Keratinocyte (primary cell): ENCODE measurements at regions not wholly inside any gene's neighbourhood (a gene's known extent, or its start where the extent isn't known, plus 50 kb on each side); places are given as distances from the start of the nearest gene placed in this dataset.

Experiments used
- DNase-seq: peaks from one replicate; pipeline ENCODE4 v3.0.0-alpha.2; 2011; ENCODE audit warnings: low read depth, missing footprints, low spot score
- FAIRE-seq: peaks from 2 replicates; lab custom pipeline; 2011; peaks lifted over from hg19 to GRCh38; lab: Jason Lieb, UNC
- H2AFZ ChIP-seq: 2 replicates; pipeline ENCODE4 v1.6.0; 2012; ENCODE audit warnings: low read length, control low read depth, inconsistent platforms; ENCODE audit not compliant: control insufficient read depth
- H3K27ac ChIP-seq: 2 replicates; pipeline ENCODE4 v1.5.1; 2011; ENCODE audit warnings: low read length; ENCODE audit not compliant: control insufficient read depth, insufficient read depth
- H3K27me3 ChIP-seq: 3 replicates; pipeline ENCODE4 v1.6.0; 2011; ENCODE audit warnings: low read length; ENCODE audit not compliant: control insufficient read depth, insufficient read depth; ENCODE audit errors: extremely low read depth
- H3K36me3 ChIP-seq, 2 experiments: 2 replicates in 1 of 2; 3 replicates in 1 of 2; pipeline ENCODE4 v1.5.1; 2011; ENCODE audit warnings: low read length in 2 of 2, mild to moderate bottlenecking in 1 of 2; ENCODE audit not compliant: control insufficient read depth in 2 of 2, insufficient read depth in 2 of 2; ENCODE audit errors: extremely low read depth in 1 of 2
- H3K4me1 ChIP-seq: 3 replicates; pipeline ENCODE4 v1.5.1; 2011; ENCODE audit warnings: low read length; ENCODE audit not compliant: control insufficient read depth, insufficient read depth; ENCODE audit errors: extremely low read depth
- H3K4me2 ChIP-seq: 3 replicates; pipeline ENCODE4 v1.6.0; 2011; ENCODE audit warnings: low read depth, low read length; ENCODE audit not compliant: control insufficient read depth, insufficient read depth; ENCODE audit errors: extremely low read depth
- H3K4me3 ChIP-seq, 3 experiments: fragments of 200-600 bp in 1 of 3; sonication (generic) in 1 of 3; 2 replicates in 2 of 3; 3 replicates in 1 of 3; pipeline ENCODE4 v1.5.1; 2011 to 2016; ENCODE audit warnings: low read length in 3 of 3, mild to moderate bottlenecking in 3 of 3, control low read depth in 2 of 3, inconsistent platforms in 1 of 3, low read depth in 1 of 3, mixed read lengths in 1 of 3, mixed run types in 1 of 3, moderate library complexity in 1 of 3; ENCODE audit not compliant: control insufficient read depth in 2 of 3, insufficient read depth in 2 of 3; ENCODE audit errors: extremely low read depth in 1 of 3
- H3K79me2 ChIP-seq: 2 replicates; pipeline ENCODE4 v1.6.0; 2012; ENCODE audit warnings: low read length; ENCODE audit not compliant: control insufficient read depth, insufficient read depth
- H3K9ac ChIP-seq: 3 replicates; pipeline ENCODE4 v1.6.0; 2011; ENCODE audit warnings: low read length; ENCODE audit not compliant: control insufficient read depth, insufficient read depth; ENCODE audit errors: extremely low read depth
- H3K9me1 ChIP-seq: 3 replicates; pipeline ENCODE4 v1.6.0; 2011; ENCODE audit warnings: low read length; ENCODE audit not compliant: control insufficient read depth, insufficient read depth; ENCODE audit errors: extremely low read depth
- H3K9me3 ChIP-seq: 2 replicates; pipeline ENCODE4 v1.5.1; 2012; ENCODE audit warnings: low read depth, low read length; ENCODE audit not compliant: control insufficient read depth
- H4K20me1 ChIP-seq: 3 replicates; pipeline ENCODE4 v1.6.0; 2011; ENCODE audit warnings: low read length; ENCODE audit not compliant: control insufficient read depth, insufficient read depth; ENCODE audit errors: extremely low read depth
- EZH2 ChIP-seq: IDR thresholded peaks from one replicate; pipeline ENCODE4 v1.6.1; 2012; ENCODE audit warnings: inconsistent platforms, mild to moderate bottlenecking, low read length, moderate library complexity
- dilution Hi-C: fragments of 300-500 bp; cut with MboI; formaldehyde crosslinking; loops from one replicate; pipeline ENCODE4 v1.7.0; 2020; ENCODE audit warnings: low sequenced_read_pairs; ENCODE audit not compliant: extremely low pct_ligation_motif_present
- TF ChIP-seq, protein P1 (sequence below), 3 experiments: IDR thresholded peaks in 1 of 3; conservative IDR thresholded peaks in 1 of 3; optimal IDR thresholded peaks in 1 of 3; 2 replicates in 2 of 3; 3 replicates in 1 of 3; pipeline versions ENCODE3 to v1.5.1; 2011; ENCODE audit warnings: low read length in 3 of 3, mild to moderate bottlenecking in 3 of 3, moderate library complexity in 2 of 3, control low read depth in 1 of 3, inconsistent platforms in 1 of 3; ENCODE audit not compliant: insufficient read depth in 2 of 3; ENCODE audit errors: extremely low read depth in 1 of 3

DNA sequence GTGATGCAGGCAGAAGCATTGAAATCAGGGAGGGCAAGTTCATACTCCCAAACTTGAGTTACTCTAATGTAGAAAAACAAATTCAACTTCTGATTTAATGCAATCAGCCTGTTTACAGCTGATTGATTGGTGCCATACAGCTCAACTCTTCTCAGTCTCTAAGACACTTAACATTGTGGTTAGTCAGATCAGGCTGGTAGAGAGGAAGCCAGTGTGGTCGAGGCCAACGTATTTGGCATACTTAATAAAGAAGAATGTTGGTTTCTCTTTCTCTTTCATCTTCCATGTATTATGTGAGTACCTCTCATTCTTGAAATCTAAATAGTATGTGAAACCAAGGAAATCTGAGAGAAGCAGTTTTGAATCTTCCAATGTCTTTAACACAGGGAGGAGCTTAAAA lies 255.0 kb upstream of the SLITRK1 start:
- DNase-seq (no peak), FAIRE-seq (peak; percentile 32)
- TF ChIP-seq, protein P1, sequence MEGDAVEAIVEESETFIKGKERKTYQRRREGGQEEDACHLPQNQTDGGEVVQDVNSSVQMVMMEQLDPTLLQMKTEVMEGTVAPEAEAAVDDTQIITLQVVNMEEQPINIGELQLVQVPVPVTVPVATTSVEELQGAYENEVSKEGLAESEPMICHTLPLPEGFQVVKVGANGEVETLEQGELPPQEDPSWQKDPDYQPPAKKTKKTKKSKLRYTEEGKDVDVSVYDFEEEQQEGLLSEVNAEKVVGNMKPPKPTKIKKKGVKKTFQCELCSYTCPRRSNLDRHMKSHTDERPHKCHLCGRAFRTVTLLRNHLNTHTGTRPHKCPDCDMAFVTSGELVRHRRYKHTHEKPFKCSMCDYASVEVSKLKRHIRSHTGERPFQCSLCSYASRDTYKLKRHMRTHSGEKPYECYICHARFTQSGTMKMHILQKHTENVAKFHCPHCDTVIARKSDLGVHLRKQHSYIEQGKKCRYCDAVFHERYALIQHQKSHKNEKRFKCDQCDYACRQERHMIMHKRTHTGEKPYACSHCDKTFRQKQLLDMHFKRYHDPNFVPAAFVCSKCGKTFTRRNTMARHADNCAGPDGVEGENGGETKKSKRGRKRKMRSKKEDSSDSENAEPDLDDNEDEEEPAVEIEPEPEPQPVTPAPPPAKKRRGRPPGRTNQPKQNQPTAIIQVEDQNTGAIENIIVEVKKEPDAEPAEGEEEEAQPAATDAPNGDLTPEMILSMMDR (optimal IDR thresholded peaks at IDR 0.05 in 1 of 3, IDR thresholded peaks at IDR 0.05 in 1 of 3, conservative IDR thresholded peaks at IDR 0.05 in 1 of 3; ENCODE audit: extremely low read depth in 1 of 3, insufficient read depth in 2 of 3, low read length in 3 of 3) = no peak
- no peak for TF ChIP-seq EZH2
- Histone ChIP-seq H3K27me3 (no peaks in the 10 kb centered on the region), H3K9me3 (no peaks in the 10 kb centered on the region), H4K20me1 (no peaks in the 10 kb centered on the region), H3K4me3 (peak overlapping the region in 2 of 3 experiments; percentile 31 to 53), H3K79me2 (no peaks in the 10 kb centered on the region), H3K9ac (no peak overlapping the region), H2AFZ (peak overlapping the region; percentile 85), H3K36me3 (no peaks in the 10 kb centered on the region), H3K27ac (no peak overlapping the region), H3K4me1 (peaks cover 14% of the 10 kb centered on the region), H3K4me2 (peak overlapping the region; percentile 62), H3K9me1 (no peaks in the 10 kb centered on the region)
- dilution Hi-C loops = no loop called here

DNA sequence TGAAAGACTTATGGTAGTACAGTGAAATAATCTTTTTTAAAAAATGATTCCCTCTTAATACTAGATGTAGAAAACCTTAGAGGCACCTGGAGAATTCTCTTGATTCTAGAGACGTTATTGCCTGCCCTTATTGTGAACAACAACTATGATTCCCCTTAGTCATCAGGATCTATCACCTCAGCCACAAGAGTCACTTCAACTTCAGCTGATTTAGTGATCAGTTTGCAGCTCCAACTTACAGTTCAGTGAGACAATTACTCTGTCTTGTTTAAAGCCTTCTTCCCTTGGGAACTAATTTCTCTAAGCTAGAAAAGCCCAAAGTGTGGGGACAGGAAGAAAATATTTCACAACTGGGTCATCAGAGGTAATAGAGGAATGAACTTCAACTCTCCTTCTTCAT lies 254.3 kb upstream of the SLITRK1 start:
- no peaks in the 10 kb centered on the region for H4K20me1 ChIP-seq
- H3K36me3 ChIP-seq = no peaks in the 10 kb centered on the region
- H2AFZ ChIP-seq = peak overlapping the region; percentile 3
- H3K9ac ChIP-seq = no peak overlapping the region
- H3K9me1 ChIP-seq = no peaks in the 10 kb centered on the region
- H3K27me3 ChIP-seq = no peaks in the 10 kb centered on the region
- H3K79me2 ChIP-seq = no peaks in the 10 kb centered on the region
- peaks cover 14% of the 10 kb centered on the region for H3K4me1 ChIP-seq
- DNase-seq = no peak
- dilution Hi-C loops = no loop called here
- no peaks in the 10 kb centered on the region for H3K9me3 ChIP-seq
- H3K27ac ChIP-seq = no peak overlapping the region
- no peak for FAIRE-seq
- no peak overlapping the region for H3K4me3 ChIP-seq
- no peak overlapping the region for H3K4me2 ChIP-seq
- TF ChIP-seq, protein P1 (optimal IDR thresholded peaks at IDR 0.05 in 1 of 3, IDR thresholded peaks at IDR 0.05 in 1 of 3, conservative IDR thresholded peaks at IDR 0.05 in 1 of 3; ENCODE audit: extremely low read depth in 1 of 3, insufficient read depth in 2 of 3, low read length in 3 of 3) = no peak
